ENCODE measurements at regions not wholly inside any gene's neighbourhood (a gene's known extent, or its start where the extent isn't known, plus 50 kb on each side); places are given as distances from the start of the nearest gene placed in this dataset.

DNA sequence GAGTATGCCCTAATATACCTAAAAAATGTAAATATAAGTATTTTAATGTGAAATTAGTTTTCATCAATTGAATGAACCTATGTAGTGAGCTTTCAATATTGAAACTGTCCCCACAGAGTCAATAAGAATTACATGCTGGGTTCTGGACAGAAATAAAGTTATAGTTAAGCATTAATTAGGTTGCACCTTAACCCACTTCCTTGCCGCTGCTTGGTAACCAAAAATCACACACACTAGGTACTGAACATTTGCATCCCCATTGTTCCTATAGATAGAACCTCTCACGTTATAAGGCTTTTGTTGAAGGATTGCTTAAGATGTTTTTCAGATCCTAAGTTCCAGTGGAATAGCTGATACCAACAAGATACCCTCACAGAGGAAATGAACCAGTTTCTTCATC, 237.1 kb upstream of the OPRM1 start:
- Mint-ChIP-seq H3K36me3 (ENCODE audit: low read depth) (no peaks in the 10 kb centered on the region), H3K4me3 (no peak overlapping the region), H3K9me3 (no peaks in the 10 kb centered on the region), H3K4me1 (no peaks in the 10 kb centered on the region), H3K27me3 (ENCODE audit: low read depth) (no peaks in the 10 kb centered on the region), H3K27ac (no peak overlapping the region)
- no peak for TF ChIP-seq CTCF (IDR thresholded peaks at IDR 0.05; ENCODE audit: unreplicated experiment in 3 of 3)

- no peak for TF ChIP-seq CTCF (IDR thresholded peaks at IDR 0.05; ENCODE audit: unreplicated experiment in 3 of 3)
- Mint-ChIP-seq H3K36me3 (ENCODE audit: low read depth) (no peaks in the 10 kb centered on the region), H3K27me3 (ENCODE audit: low read depth) (no peaks in the 10 kb centered on the region), H3K4me1 (no peaks in the 10 kb centered on the region), H3K9me3 (no peaks in the 10 kb centered on the region), H3K27ac (peak overlapping the region in 1 of 3 experiments; percentile 68), H3K4me3 (no peak overlapping the region)
These were observed 238.4 kb upstream of the OPRM1 start for GRCh38 chr6:153800580-153801188.

- H3K9me3 Mint-ChIP-seq: peaks cover 2% of the 10 kb centered on the region
- peaks cover 5% of the 10 kb centered on the region for H3K4me1 Mint-ChIP-seq
- no peak overlapping the region for H3K4me3 Mint-ChIP-seq
- no peaks in the 10 kb centered on the region for H3K36me3 Mint-ChIP-seq (ENCODE audit: low read depth)
- no peaks in the 10 kb centered on the region for H3K27me3 Mint-ChIP-seq (ENCODE audit: low read depth)
- peak overlapping the region in 2 of 3 experiments; percentile 48 to 55 for H3K27ac Mint-ChIP-seq
- peak in 1 of 3 experiments; percentile 8 for TF ChIP-seq CTCF (IDR thresholded peaks at IDR 0.05; ENCODE audit: unreplicated experiment in 3 of 3)
These were observed 248.1 kb upstream of the OPRM1 start for GRCh38 chr6:153790876-153791473.

GRCh38 chr6:153790048-153790447, 249.0 kb upstream of the OPRM1 start:
- Mint-ChIP-seq H3K9me3 (peaks cover 2% of the 10 kb centered on the region), H3K27me3 (ENCODE audit: low read depth) (no peaks in the 10 kb centered on the region), H3K27ac (peak overlapping the region in 2 of 3 experiments; percentile 48 to 55), H3K4me1 (peaks cover 5% of the 10 kb centered on the region), H3K4me3 (no peak overlapping the region), H3K36me3 (ENCODE audit: low read depth) (no peaks in the 10 kb centered on the region)
- TF ChIP-seq CTCF (IDR thresholded peaks at IDR 0.05; ENCODE audit: unreplicated experiment in 3 of 3): no peak

- H3K27me3 Mint-ChIP-seq (ENCODE audit: low read depth): no peaks in the 10 kb centered on the region
- no peaks in the 10 kb centered on the region for H3K36me3 Mint-ChIP-seq (ENCODE audit: low read depth)
- no peak overlapping the region for H3K4me3 Mint-ChIP-seq
- peak overlapping the region in 1 of 3 experiments; percentile 47 for H3K27ac Mint-ChIP-seq
- peaks cover 5% of the 10 kb centered on the region for H3K4me1 Mint-ChIP-seq
- peaks cover 2% of the 10 kb centered on the region for H3K9me3 Mint-ChIP-seq
- TF ChIP-seq CTCF (IDR thresholded peaks at IDR 0.05; ENCODE audit: unreplicated experiment in 3 of 3): no peak
These were observed 251.8 kb upstream of the OPRM1 start for GRCh38 chr6:153787341-153787606.

DNA sequence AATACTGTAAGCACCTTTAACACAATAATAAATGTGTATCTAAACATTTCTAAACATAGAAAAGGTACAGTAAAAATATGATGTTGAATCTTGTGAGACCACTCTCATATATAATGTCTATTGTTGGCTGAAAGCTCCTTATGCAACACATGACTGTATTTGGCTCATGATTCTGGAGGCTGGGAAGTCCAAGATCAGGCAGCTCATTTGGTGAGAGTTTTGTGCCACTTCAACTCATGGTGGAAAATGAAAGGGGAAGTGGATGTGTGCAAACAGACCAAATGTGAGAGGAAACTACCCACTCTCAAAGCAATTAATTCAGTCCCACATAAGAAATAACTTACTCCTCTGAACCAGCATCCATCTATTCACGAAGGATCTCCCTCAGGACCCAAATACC, 257.7 kb upstream of the OPRM1 start:
- Mint-ChIP-seq H3K27me3 (ENCODE audit: low read depth) (no peaks in the 10 kb centered on the region), H3K4me1 (no peaks in the 10 kb centered on the region), H3K9me3 (peaks cover 2% of the 10 kb centered on the region), H3K36me3 (ENCODE audit: low read depth) (no peaks in the 10 kb centered on the region), H3K27ac (no peak overlapping the region), H3K4me3 (no peak overlapping the region)
- TF ChIP-seq CTCF (IDR thresholded peaks at IDR 0.05; ENCODE audit: unreplicated experiment in 3 of 3): no peak

Data from nephron (organoid).